ENCODE measurements at regions not wholly inside any gene's neighbourhood (a gene's known extent, or its start where the extent isn't known, plus 50 kb on each side); places are given as distances from the start of the nearest gene placed in this dataset.

DNA sequence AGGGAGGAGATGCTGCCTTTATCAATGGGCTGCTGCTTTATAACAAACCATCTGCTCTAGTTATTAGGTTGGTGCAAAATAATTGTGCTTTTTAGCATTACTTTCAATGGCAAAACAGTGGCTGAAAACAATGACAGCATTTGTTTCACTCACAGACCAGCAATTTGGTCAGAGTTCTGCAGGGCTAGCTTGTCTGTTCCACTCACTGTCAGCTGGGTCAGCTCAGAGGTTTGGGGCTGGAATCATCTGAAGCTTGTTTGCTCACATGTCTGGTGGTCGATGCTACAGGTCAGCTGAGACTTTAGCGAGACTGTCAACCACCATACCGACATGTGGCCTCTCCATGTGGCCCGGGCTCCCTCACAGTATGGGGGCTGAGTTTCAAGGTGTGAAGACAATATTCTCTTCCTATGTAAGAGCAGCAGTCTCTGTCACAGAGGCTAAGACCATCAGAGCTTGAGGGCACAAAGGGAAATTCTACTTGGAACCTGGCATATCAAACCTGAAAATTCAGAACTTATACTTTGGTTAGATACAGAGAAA, 81.3 kb upstream of the LIMCH1 start:
- in situ Hi-C loops (cut with MboI; ENCODE audit: low sequenced_read_pairs) = no loop called here
- Histone ChIP-seq H3K27me3 (ENCODE audit: control insufficient read depth, insufficient read depth, low read length) (0 out of 2 replicates have a peak, but pooled peaks cover 2% of the 10 kb centered on the region), H4K20me1 (ENCODE audit: insufficient read depth, low read length) (no peaks in the 10 kb centered on the region), H3K4me2 (ENCODE audit: low read depth, low read length) (no peak overlapping the region), H2BK5ac (ENCODE audit: low read depth, low read length, poor library complexity, severe bottlenecking) (no peak overlapping the region), H2BK15ac (ENCODE audit: low read depth, low read length) (no peak overlapping the region), H4K5ac (ENCODE audit: low read depth, low read length) (no peak overlapping the region), H3K23ac (ENCODE audit: low read depth, low read length) (no peak overlapping the region), H4K91ac (ENCODE audit: insufficient read depth, low read depth, low read length) (no peak overlapping the region), H3K14ac (replicated peaks; ENCODE audit: low read depth, low read length) (no peak overlapping the region), H3K4me1 (ENCODE audit: control insufficient read depth, insufficient read depth, low read length) (no peaks in the 10 kb centered on the region), H3K9ac (ENCODE audit: low read depth, low read length) (no peak overlapping the region), H3K9me3 (ENCODE audit: control insufficient read depth, insufficient read depth, low read length) (no peaks in the 10 kb centered on the region), H3K9me1 (ENCODE audit: insufficient read depth, low read length) (no peaks in the 10 kb centered on the region), H2AK5ac (ENCODE audit: low read depth, low read length) (no peak overlapping the region), H3K79me1 (ENCODE audit: low read depth in 1 of 2, low read length in 2 of 2) (no peaks in the 10 kb centered on the region), H2BK120ac (ENCODE audit: low read depth, low read length) (no peak overlapping the region), H2AK9ac (replicated peaks; ENCODE audit: low read depth, low read length, poor library complexity) (no peak overlapping the region), H3K36me3 (ENCODE audit: control insufficient read depth, insufficient read depth, low read length) (no peaks in the 10 kb centered on the region), H3K18ac (ENCODE audit: low read depth, low read length) (no peak overlapping the region), H3K4me3 (ENCODE audit: insufficient read depth, low read depth, low read length) (no peak overlapping the region), H2BK20ac (ENCODE audit: low read depth, low read length) (no peak overlapping the region), H3K56ac (ENCODE audit: extremely low read depth, insufficient read depth, low read length) (no peak overlapping the region), H3K27ac (ENCODE audit: insufficient read depth, low read length) (no peak overlapping the region), H4K8ac (ENCODE audit: low read depth in 2 of 2, low read length in 2 of 2) (no peak overlapping the region), H3K4ac (ENCODE audit: low read depth, low read length) (no peak overlapping the region), H2AFZ (replicated peaks; ENCODE audit: low read length, poor library complexity) (no peak overlapping the region)
- BruUV-seq (replicated peaks) = no TSS peak
- WGBS, 2 experiments (ENCODE audit: extremely low coverage in 2 of 2, insufficient read length in 1 of 2) = 20% methylated on average over 1 of the region's 4 CpGs; no CpG with 5 or more reads in 1 of the 2 experiments
- no peak for DNase-seq
- intact Hi-C loops (cut with micrococcal nuclease) = no loop called here
- ATAC-seq (ENCODE audit: low read depth) = no peak
- dilution Hi-C loops (cut with HindIII; ENCODE audit: low sequenced_read_pairs, unreplicated experiment) = no loop called here
- ChIA-PET POLR2A (ENCODE audit: unreplicated experiment) (no interaction called here), CTCF (no interaction called here)
- no peak for TF ChIP-seq MXI1 (IDR thresholded peaks at IDR 0.05; ENCODE audit: borderline replicate concordance, low read depth, low read length)
- no peak for TF ChIP-seq MAFK (IDR thresholded peaks at IDR 0.05; ENCODE audit: low read depth, low read length)
- no peak for TF ChIP-seq CEBPB (IDR thresholded peaks at IDR 0.05; ENCODE audit: low read depth, low read length)
- TF ChIP-seq POLR2A (IDR thresholded peaks at IDR 0.05; ENCODE audit: low read depth, low read length) = no peak
- TF ChIP-seq, protein P1, sequence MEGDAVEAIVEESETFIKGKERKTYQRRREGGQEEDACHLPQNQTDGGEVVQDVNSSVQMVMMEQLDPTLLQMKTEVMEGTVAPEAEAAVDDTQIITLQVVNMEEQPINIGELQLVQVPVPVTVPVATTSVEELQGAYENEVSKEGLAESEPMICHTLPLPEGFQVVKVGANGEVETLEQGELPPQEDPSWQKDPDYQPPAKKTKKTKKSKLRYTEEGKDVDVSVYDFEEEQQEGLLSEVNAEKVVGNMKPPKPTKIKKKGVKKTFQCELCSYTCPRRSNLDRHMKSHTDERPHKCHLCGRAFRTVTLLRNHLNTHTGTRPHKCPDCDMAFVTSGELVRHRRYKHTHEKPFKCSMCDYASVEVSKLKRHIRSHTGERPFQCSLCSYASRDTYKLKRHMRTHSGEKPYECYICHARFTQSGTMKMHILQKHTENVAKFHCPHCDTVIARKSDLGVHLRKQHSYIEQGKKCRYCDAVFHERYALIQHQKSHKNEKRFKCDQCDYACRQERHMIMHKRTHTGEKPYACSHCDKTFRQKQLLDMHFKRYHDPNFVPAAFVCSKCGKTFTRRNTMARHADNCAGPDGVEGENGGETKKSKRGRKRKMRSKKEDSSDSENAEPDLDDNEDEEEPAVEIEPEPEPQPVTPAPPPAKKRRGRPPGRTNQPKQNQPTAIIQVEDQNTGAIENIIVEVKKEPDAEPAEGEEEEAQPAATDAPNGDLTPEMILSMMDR (conservative IDR thresholded peaks at IDR 0.05; ENCODE audit: low read depth, low read length) = no peak
- no peak for TF ChIP-seq FOS (IDR thresholded peaks at IDR 0.05; ENCODE audit: low read depth, low read length)
- no peak for TF ChIP-seq RAD21 (IDR thresholded peaks at IDR 0.05; ENCODE audit: low read length)
- TF ChIP-seq CHD1 (IDR thresholded peaks at IDR 0.05; ENCODE audit: low read depth, low read length) = no peak
- TF ChIP-seq RCOR1 (IDR thresholded peaks at IDR 0.05; ENCODE audit: insufficient replicate concordance, low read length) = no peak

All from IMR-90 (cell line).